ENCODE measurements at regions not wholly inside any gene's neighbourhood (a gene's known extent, or its start where the extent isn't known, plus 50 kb on each side); places are given as distances from the start of the nearest gene placed in this dataset.

DNA sequence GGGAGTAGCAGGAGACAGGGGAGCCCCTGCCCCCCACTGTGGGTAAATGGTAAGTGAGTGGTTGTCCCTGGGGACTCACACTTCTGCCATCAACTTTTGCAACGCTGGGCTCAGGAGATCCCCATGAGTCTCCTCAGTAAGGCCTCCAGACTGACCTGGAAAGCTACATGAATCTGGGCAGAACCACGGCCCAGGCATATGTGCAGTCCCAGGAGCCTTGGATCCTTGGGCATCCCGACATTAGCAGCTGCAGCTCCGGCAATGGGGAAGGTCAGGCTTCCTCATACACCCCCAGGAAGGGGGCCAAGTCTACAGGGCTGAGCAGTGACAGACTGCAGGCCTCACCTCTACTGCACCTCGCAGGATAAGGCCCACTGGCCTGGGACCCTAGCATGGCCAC is 868.7 kb upstream of the ADGRL4 start:
- Mint-ChIP-seq H3K9me3 (peaks cover 18 to 65% (median 55%) of the 10 kb centered on the region in 6 donors), H3K27me3 (ENCODE audit: low read depth in 3 of 3) (peaks cover 0 to 1% (median 0%) of the 10 kb centered on the region in 3 donors), H3K27ac (no peak overlapping the region), H3K4me3 (no peak overlapping the region), H3K36me3 (peaks cover 0 to 3% (median 0%) of the 10 kb centered on the region in 3 donors), H3K4me1 (no peaks in the 10 kb centered on the region)
- DNase-seq: no peak

DNA sequence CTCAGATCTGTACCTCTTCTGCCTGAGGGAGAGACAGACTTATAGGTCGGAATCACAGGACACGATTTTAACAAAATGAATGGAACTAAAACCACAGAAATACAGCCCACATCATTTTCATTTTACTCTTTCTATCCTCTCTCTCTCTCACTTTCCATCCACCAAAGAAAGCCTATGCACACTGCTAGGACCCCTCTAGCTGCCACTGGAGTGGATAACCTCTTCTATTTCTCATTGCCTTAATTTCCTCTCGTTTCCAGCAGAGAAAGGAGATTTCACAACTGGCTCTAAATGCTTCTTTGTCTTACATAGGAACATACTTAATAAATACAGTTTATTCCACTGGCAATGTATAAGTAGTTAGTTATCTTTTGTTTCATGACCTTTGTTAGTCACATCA is 867.8 kb upstream of the ADGRL4 start:
- peaks cover 0 to 3% (median 0%) of the 10 kb centered on the region in 3 donors for H3K36me3 Mint-ChIP-seq
- no peaks in the 10 kb centered on the region for H3K4me1 Mint-ChIP-seq
- peaks cover 0 to 2% (median 0%) of the 10 kb centered on the region in 3 donors for H3K27me3 Mint-ChIP-seq (ENCODE audit: low read depth in 3 of 3)
- DNase-seq: no peak
- no peak overlapping the region for H3K27ac Mint-ChIP-seq
- H3K4me3 Mint-ChIP-seq: no peak overlapping the region
- H3K9me3 Mint-ChIP-seq: peaks cover 23 to 59% (median 54%) of the 10 kb centered on the region in 6 donors

DNA sequence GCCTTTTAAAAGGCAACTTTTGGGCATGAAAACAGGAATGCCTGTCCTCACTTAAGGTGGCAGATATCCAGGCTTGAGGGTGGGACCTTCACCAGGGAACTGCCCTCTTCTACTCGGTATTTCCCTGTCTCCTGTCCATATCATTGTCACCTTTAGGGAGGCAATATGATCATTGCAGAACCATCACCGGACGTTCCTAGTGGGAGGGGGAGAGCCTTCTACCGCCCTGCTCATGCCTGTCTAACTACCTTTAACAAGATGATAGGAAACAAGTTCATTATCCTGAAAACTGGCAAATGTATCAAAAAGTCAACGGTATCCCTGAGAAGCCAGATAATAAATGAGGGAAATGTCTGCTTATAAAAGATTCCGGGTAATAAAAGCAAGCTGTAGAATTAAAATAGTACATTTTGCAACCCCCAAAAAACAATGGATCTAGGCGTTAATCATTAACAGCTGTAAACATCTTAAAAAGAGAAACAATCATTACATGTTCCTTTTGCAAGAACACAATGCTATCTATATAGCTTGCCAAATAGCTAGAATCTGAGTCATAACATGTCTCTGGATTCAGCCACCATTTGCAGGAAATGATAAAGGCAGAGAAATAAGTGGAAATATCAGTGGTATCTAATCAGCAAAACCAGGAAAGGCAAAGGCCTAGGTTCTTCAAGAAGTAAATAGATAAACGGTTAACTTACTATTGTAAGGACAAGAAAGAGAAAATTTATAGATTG is 852.9 kb upstream of the ADGRL4 start:
- Mint-ChIP-seq H3K27ac (no peak overlapping the region), H3K4me1 (no peaks in the 10 kb centered on the region), H3K9me3 (peaks cover 8 to 72% (median 39%) of the 10 kb centered on the region in 6 donors), H3K27me3 (ENCODE audit: low read depth in 3 of 3) (peaks cover 0 to 7% (median 0%) of the 10 kb centered on the region in 3 donors), H3K4me3 (no peak overlapping the region), H3K36me3 (peaks cover 0 to 3% (median 3%) of the 10 kb centered on the region in 3 donors)
- no peak for DNase-seq

DNA sequence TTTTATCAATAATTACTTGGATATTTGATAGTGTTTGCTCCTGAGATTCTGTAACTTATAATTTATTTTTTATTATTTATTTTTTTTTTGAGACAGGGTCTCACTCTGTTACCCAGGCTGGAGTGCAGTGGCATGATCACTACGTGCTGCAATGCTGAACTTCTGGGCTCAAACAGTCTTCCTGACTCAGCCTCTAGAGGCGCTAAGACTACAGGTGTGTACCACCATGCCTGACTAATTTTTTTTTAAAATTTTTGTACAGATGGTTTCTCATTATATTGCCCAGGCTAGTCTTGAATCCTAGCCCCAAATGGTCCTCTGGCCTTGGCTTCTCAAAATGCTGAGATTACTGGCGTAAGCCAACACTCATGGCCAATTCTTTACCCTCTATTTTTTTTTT is 845.5 kb upstream of the ADGRL4 start:
- no peak overlapping the region for H3K27ac Mint-ChIP-seq
- H3K27me3 Mint-ChIP-seq (ENCODE audit: low read depth in 3 of 3): no peaks in the 10 kb centered on the region
- H3K9me3 Mint-ChIP-seq: peaks cover 8 to 46% (median 21%) of the 10 kb centered on the region in 6 donors
- no peak for DNase-seq
- H3K4me1 Mint-ChIP-seq: no peaks in the 10 kb centered on the region
- no peak overlapping the region for H3K4me3 Mint-ChIP-seq
- peaks cover 0 to 3% (median 0%) of the 10 kb centered on the region in 3 donors for H3K36me3 Mint-ChIP-seq

DNA sequence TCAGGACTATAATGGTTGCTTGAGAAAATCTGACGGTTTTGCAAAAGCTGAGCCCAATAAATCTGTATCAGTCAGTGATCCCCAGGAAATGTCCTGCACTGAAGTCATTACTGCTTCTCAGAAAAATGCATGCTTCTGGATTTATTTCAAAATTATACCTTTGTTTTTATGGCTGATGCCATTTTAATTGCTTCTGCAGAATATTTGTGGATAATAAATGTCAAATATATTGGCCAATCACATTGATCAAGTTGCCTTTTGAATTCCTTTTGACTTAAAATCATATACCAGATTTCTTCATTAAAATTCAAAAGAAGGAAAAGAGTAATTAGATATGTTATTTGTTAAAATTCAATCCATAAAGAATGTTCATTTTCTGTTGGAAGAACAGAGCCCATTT is 842.9 kb upstream of the ADGRL4 start:
- peaks cover 8 to 47% (median 14%) of the 10 kb centered on the region in 6 donors for H3K9me3 Mint-ChIP-seq
- DNase-seq: no peak
- no peak overlapping the region for H3K27ac Mint-ChIP-seq
- no peaks in the 10 kb centered on the region for H3K27me3 Mint-ChIP-seq (ENCODE audit: low read depth in 3 of 3)
- no peak overlapping the region for H3K4me3 Mint-ChIP-seq
- no peaks in the 10 kb centered on the region for H3K4me1 Mint-ChIP-seq
- no peaks in the 10 kb centered on the region for H3K36me3 Mint-ChIP-seq

DNA sequence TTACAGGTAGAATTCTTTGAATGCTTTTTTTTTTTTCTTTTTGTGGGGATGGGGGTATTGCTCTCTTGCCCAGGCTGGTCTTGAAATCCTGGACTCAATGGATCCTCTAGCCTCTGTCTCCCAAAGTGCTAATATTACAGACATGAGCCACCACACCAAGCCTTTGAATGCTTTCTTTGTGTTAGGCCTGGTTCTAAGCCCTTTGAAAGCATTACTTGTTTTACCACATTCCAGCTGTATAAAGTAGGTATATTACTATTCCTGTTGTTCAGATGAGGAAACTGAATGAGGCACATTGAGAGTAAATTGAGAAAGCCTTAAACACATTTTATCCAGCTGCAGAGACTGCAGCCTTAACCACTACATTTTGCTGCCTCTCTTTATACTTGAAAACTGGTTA is 841.8 kb upstream of the ADGRL4 start:
- Mint-ChIP-seq H3K9me3 (peaks cover 9 to 47% (median 15%) of the 10 kb centered on the region in 6 donors), H3K27ac (no peak overlapping the region), H3K4me3 (no peak overlapping the region), H3K27me3 (ENCODE audit: low read depth in 3 of 3) (no peaks in the 10 kb centered on the region), H3K4me1 (no peaks in the 10 kb centered on the region), H3K36me3 (no peaks in the 10 kb centered on the region)
- DNase-seq: no peak

DNA sequence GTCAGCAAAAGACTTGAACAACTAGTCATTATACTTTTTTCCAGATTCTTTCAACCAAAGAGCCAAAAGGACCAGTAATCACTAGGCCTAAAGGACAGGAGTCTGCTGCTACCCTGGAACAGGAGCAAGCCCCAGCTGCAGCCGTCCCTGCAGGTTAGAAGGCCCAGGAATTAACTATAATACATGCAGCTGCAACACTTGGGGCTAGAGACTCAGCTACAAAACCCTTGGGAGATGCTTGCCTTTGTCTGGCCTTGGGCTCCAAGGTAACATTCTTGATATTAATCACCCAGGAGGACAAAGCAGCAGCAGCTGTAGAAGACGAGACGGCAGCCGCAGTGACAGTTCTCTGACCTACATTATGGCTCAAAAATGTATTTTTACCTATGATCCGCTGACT is 841.2 kb upstream of the ADGRL4 start:
- Mint-ChIP-seq H3K27me3 (ENCODE audit: low read depth in 3 of 3) (no peaks in the 10 kb centered on the region), H3K36me3 (no peaks in the 10 kb centered on the region), H3K9me3 (peaks cover 9 to 41% (median 14%) of the 10 kb centered on the region in 6 donors), H3K4me3 (no peak overlapping the region), H3K4me1 (no peaks in the 10 kb centered on the region), H3K27ac (no peak overlapping the region)
- no peak for DNase-seq

DNA sequence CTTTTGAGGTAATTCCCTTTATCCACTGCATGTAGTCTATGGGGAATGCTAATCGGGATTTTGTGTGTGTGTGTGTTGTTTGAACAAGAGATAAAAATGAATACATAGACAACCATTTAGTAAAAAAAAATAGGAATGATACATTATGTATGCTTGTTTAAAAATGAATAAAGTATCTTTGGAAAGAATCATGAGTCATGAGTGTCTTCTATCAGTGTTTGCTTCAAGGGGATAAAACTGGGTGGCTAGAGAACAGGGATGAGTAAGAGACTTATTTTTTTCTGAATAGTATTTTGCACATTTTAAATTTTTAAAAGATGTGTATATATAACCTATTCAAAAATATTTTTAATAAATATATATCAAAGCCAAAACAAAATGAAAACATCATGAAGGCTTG is 839.4 kb upstream of the ADGRL4 start:
- no peaks in the 10 kb centered on the region for H3K27me3 Mint-ChIP-seq (ENCODE audit: low read depth in 3 of 3)
- H3K4me1 Mint-ChIP-seq: no peaks in the 10 kb centered on the region
- peaks cover 9 to 40% (median 16%) of the 10 kb centered on the region in 6 donors for H3K9me3 Mint-ChIP-seq
- no peak overlapping the region for H3K27ac Mint-ChIP-seq
- no peak overlapping the region for H3K4me3 Mint-ChIP-seq
- H3K36me3 Mint-ChIP-seq: no peaks in the 10 kb centered on the region
- no peak for DNase-seq

DNA sequence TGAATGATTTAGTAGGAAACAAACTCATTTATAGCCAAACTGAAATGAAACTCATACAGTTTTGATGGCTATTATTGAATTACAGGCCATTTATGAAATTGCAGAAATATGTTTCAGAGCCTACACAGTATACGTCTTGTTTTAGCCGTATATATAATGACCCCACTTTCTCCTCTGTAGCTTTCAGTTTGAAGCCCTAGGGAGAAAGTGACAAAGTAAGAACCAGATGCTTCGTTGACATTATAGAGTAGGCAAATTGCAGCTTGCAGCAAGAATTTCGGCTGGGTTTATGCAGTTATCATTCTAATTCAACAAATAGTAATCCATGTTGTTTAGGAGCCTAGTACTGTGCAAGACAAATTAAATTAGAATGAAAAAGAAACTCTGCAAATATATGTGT is 836.3 kb upstream of the ADGRL4 start:
- peaks cover 9 to 44% (median 23%) of the 10 kb centered on the region in 6 donors for H3K9me3 Mint-ChIP-seq
- no peaks in the 10 kb centered on the region for H3K4me1 Mint-ChIP-seq
- DNase-seq: no peak
- H3K4me3 Mint-ChIP-seq: no peak overlapping the region
- no peaks in the 10 kb centered on the region for H3K36me3 Mint-ChIP-seq
- no peak overlapping the region for H3K27ac Mint-ChIP-seq
- H3K27me3 Mint-ChIP-seq (ENCODE audit: low read depth in 3 of 3): no peaks in the 10 kb centered on the region

DNA sequence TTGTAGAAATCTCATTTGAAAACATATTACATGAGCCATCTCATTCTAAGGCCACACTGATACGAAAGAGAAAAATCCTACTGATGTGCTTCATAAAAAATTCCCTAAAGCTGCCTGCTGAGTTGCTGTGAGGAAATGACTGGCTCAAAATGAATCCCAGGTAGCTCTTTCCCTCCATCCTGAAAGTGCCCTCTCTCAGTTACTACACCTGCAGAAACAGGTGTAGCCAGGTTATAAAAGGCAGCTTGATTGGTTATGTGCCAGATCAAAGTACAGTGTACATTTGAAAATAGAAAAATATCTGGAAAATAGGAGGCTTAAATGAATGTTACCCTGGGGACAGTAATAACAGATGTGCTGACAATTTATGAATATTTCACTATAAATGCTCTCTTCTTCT is 833.4 kb upstream of the ADGRL4 start:
- DNase-seq: no peak
- no peak overlapping the region for H3K4me3 Mint-ChIP-seq
- no peaks in the 10 kb centered on the region for H3K27me3 Mint-ChIP-seq (ENCODE audit: low read depth in 3 of 3)
- H3K27ac Mint-ChIP-seq: no peak overlapping the region
- no peaks in the 10 kb centered on the region for H3K4me1 Mint-ChIP-seq
- H3K9me3 Mint-ChIP-seq: peaks cover 3 to 38% (median 25%) of the 10 kb centered on the region in 6 donors
- no peaks in the 10 kb centered on the region for H3K36me3 Mint-ChIP-seq

DNA sequence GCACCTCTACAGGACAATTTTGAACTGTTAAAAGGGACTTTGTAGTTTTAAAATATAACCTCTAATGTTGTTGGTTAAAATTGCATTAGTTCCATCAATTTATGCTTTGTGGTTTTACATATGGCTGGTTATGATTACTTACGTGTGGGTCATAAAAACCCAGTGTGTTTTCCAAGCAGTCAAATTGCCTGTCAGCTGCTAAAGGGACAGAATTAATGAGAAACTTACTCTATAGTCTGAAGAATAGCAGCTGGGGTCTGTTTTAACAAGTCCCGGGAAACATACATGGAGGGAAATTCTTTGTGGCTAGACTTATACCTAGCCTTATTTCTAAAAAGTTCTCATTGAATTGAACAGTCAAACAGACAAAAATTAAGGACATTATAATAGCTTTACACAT is 820.9 kb upstream of the ADGRL4 start:
- peaks cover 8 to 45% (median 20%) of the 10 kb centered on the region in 6 donors for H3K9me3 Mint-ChIP-seq
- no peak overlapping the region for H3K27ac Mint-ChIP-seq
- no peak for DNase-seq
- no peaks in the 10 kb centered on the region for H3K4me1 Mint-ChIP-seq
- H3K4me3 Mint-ChIP-seq: no peak overlapping the region
- H3K27me3 Mint-ChIP-seq (ENCODE audit: low read depth in 3 of 3): no peaks in the 10 kb centered on the region
- H3K36me3 Mint-ChIP-seq: no peaks in the 10 kb centered on the region

DNA sequence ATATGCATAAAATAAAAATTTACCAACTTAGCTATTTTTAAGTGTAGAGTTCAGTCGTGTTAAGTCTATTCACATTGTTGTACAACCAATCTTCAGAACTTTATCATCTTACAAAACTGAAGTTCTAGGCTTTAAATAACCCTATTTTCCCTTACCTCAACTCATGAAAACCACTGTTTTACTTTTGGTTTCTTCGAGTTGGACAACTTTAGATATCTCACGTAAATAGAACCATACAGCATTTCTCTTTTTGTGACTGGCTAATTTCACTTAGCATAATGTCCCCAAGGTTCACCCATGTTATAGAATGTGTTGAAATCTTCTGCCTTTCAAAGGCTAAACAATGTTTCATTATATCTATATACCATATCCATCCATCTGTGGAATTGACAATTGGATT is 819.0 kb upstream of the ADGRL4 start:
- Mint-ChIP-seq H3K27me3 (ENCODE audit: low read depth in 3 of 3) (no peaks in the 10 kb centered on the region), H3K27ac (no peak overlapping the region), H3K9me3 (peaks cover 8 to 42% (median 23%) of the 10 kb centered on the region in 6 donors), H3K4me1 (no peaks in the 10 kb centered on the region), H3K36me3 (no peaks in the 10 kb centered on the region), H3K4me3 (no peak overlapping the region)
- DNase-seq: no peak

DNA sequence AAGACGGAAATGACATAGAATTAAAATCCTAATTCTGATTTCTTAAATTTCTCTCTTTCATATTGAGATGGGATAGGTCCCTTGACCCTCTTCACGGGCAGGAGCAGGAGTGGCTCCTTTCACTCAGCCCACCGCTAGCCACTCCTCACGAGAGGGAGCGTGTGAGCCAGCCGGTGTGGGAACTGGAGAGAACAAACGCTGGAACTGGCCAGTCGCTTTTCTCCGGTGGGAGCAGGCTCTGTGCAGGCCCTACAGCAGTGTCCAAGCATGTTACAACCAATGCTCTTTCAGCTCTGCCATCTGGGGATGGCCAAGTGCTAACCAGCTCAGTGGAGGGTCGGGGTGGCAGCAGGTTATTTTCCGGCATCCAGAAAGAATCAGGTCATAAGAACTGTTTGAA is 815.5 kb upstream of the ADGRL4 start:
- H3K9me3 Mint-ChIP-seq: peaks cover 16 to 57% (median 27%) of the 10 kb centered on the region in 6 donors
- no peak for DNase-seq
- H3K4me3 Mint-ChIP-seq: no peak overlapping the region
- H3K27me3 Mint-ChIP-seq (ENCODE audit: low read depth in 3 of 3): no peaks in the 10 kb centered on the region
- no peaks in the 10 kb centered on the region for H3K36me3 Mint-ChIP-seq
- H3K27ac Mint-ChIP-seq: no peak overlapping the region
- no peaks in the 10 kb centered on the region for H3K4me1 Mint-ChIP-seq

DNA sequence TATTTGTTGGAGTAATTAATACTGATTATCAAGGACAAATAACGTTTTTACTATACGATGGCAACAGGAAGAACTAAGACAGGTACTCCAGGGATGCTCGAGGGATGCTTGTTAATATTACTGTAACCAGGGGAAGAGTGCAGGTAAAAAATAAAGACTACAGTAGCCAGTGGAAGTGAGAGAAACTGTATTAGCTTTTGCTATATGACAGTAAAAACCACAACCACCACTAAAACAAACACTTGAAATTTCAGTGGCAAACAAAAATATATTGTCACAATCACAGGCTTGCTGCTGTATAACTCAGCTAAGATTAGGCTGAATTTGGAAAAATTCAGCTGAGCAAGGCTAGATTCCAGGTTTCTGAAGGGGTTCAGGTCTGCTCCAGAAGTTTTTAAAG is 812.6 kb upstream of the ADGRL4 start:
- Mint-ChIP-seq H3K4me3 (no peak overlapping the region), H3K27ac (no peak overlapping the region), H3K27me3 (ENCODE audit: low read depth in 3 of 3) (no peaks in the 10 kb centered on the region), H3K4me1 (no peaks in the 10 kb centered on the region), H3K9me3 (peaks cover 11 to 63% (median 30%) of the 10 kb centered on the region in 6 donors), H3K36me3 (no peaks in the 10 kb centered on the region)
- DNase-seq: no peak

DNA sequence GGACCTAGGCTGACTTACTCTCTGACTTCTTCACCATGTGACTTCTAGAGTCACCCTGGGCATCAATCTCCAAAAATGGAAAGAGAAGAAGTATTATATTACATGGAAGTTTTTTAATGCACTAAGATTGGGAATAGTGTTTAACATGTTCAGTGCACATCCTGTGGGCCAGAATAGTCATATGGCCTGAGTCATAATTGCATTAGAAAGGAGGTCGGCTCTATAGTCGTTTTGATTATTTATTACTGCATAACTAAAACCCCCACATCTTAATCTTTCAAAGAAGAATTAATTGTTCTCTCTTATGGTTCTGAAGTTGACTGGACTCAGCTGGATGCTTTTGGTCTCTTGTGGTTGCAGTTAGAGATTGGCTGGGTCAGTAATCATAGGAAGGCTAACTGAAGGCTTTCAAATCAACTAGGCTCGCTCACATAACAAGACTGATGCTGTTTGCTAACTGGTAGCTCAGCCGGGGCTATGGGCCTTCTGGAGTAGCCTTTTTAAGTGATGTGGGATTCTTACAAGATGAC is 810.6 kb upstream of the ADGRL4 start:
- Mint-ChIP-seq H3K9me3 (peaks cover 11 to 61% (median 24%) of the 10 kb centered on the region in 6 donors), H3K36me3 (no peaks in the 10 kb centered on the region), H3K27ac (no peak overlapping the region), H3K27me3 (ENCODE audit: low read depth in 3 of 3) (no peaks in the 10 kb centered on the region), H3K4me1 (no peaks in the 10 kb centered on the region), H3K4me3 (no peak overlapping the region)
- DNase-seq: no peak
